Renal cortex interstitium (tissue), 11 donors: ENCODE measurements at regions not wholly inside any gene's neighbourhood (a gene's known extent, or its start where the extent isn't known, plus 50 kb on each side); places are given as distances from the start of the nearest gene placed in this dataset.

Experiments used
- DNase-seq, 11 donors: peaks; one replicate each; pipeline ENCODE4 v3.0.0-alpha.2; 2013; ENCODE audit warnings: low read depth in 9 of 11, low spot score in 4 of 11; ENCODE audit errors: extremely low read depth in 1 of 11

- DNase-seq = no peak
Measured at GRCh38 chr11:92316106-92316809, 91.6 kb downstream of the FAT3 start.

GRCh38 chr11:92317222-92317621 lies 92.6 kb downstream of the FAT3 start:
- DNase-seq = no peak

- DNase-seq = no peak
Measured at GRCh38 chr11:92317721-92318120, 93.1 kb downstream of the FAT3 start.

GRCh38 chr11:92322225-92322624 lies 97.6 kb downstream of the FAT3 start:
- DNase-seq = no peak

- no peak for DNase-seq
Measured at GRCh38 chr11:92324890-92325289, 100.3 kb downstream of the FAT3 start.

GRCh38 chr11:92325416-92325815 lies 100.8 kb downstream of the FAT3 start:
- DNase-seq = no peak

GRCh38 chr11:92329137-92329536 lies 104.5 kb downstream of the FAT3 start:
- DNase-seq = no peak

GRCh38 chr11:92329646-92330045 lies 105.0 kb downstream of the FAT3 start:
- no peak for DNase-seq

GRCh38 chr11:92330114-92330513 lies 105.5 kb downstream of the FAT3 start:
- DNase-seq = no peak

GRCh38 chr11:92332986-92333385 lies 108.4 kb downstream of the FAT3 start:
- DNase-seq = no peak

- no peak for DNase-seq
Measured at GRCh38 chr11:92340839-92341238, 116.2 kb downstream of the FAT3 start.

- no peak for DNase-seq
Measured at GRCh38 chr11:92342034-92342720, 117.6 kb downstream of the FAT3 start.

- DNase-seq = no peak
Measured at GRCh38 chr11:92342886-92343285, 118.3 kb downstream of the FAT3 start.

- DNase-seq = no peak
Measured at GRCh38 chr11:92346220-92346619, 121.6 kb downstream of the FAT3 start.

- DNase-seq = no peak
Measured at GRCh38 chr11:92347454-92347853, 122.8 kb downstream of the FAT3 start.

GRCh38 chr11:92349486-92350156 lies 125.0 kb downstream of the FAT3 start:
- DNase-seq = no peak

GRCh38 chr11:92357344-92357743 lies 132.7 kb downstream of the FAT3 start:
- DNase-seq = no peak

- DNase-seq = no peak
Measured at GRCh38 chr11:92357841-92358240, 133.2 kb downstream of the FAT3 start.

GRCh38 chr11:92361551-92361950 lies 136.9 kb downstream of the FAT3 start:
- no peak for DNase-seq

- no peak for DNase-seq
Measured at GRCh38 chr11:92362989-92363388, 138.4 kb downstream of the FAT3 start.
